ENCODE measurements at regions not wholly inside any gene's neighbourhood (a gene's known extent, or its start where the extent isn't known, plus 50 kb on each side); places are given as distances from the start of the nearest gene placed in this dataset.

- no peak overlapping the region for H3K4me3 Mint-ChIP-seq (ENCODE audit: unreplicated experiment)
- Histone ChIP-seq H3K79me2 (ENCODE audit: insufficient read depth, low read length) (no peaks in the 10 kb centered on the region), H3K4me1 (ENCODE audit: insufficient read depth, low read length) (no peaks in the 10 kb centered on the region), H3K9ac (ENCODE audit: low read length) (no peak overlapping the region), H3K4me2 (ENCODE audit: low read length) (peak overlapping the region; percentile 50), H4K20me1 (ENCODE audit: insufficient read depth, low read length) (no peaks in the 10 kb centered on the region), H3K4me3 (ENCODE audit: insufficient read depth, low read depth, low read length) (no peak overlapping the region), H3K27me3 (ENCODE audit: insufficient read depth, low read length) (no peaks in the 10 kb centered on the region), H3K27ac (ENCODE audit: low read depth, low read length) (no peak overlapping the region), H3K9me3 (ENCODE audit: insufficient read depth, low read depth, low read length) (no peaks in the 10 kb centered on the region), H2AFZ (ENCODE audit: low read depth, low read length) (no peak overlapping the region), H3K36me3 (ENCODE audit: insufficient read depth, low read length) (no peaks in the 10 kb centered on the region)
- no peak for TF ChIP-seq CTCF (IDR thresholded peaks at IDR 0.05; ENCODE audit: insufficient read depth, low read depth, low read length)
- no peak for TF ChIP-seq EZH2 (IDR thresholded peaks at IDR 0.05; ENCODE audit: insufficient read depth, low read length)
- no peak for FAIRE-seq
- H3K9me3 Mint-ChIP-seq (ENCODE audit: unreplicated experiment) = peaks cover 2% of the 10 kb centered on the region
- peak overlapping the region; percentile 41 for H3K27ac Mint-ChIP-seq (ENCODE audit: unreplicated experiment)
- no peak for DNase-seq (ENCODE audit: low read depth)
- peaks cover 7% of the 10 kb centered on the region for H3K4me1 Mint-ChIP-seq (ENCODE audit: low read depth, unreplicated experiment)
- no peaks in the 10 kb centered on the region for H3K36me3 Mint-ChIP-seq (ENCODE audit: low read depth, unreplicated experiment)
- H3K27me3 Mint-ChIP-seq (ENCODE audit: low read depth, unreplicated experiment) = peaks cover 22% of the 10 kb centered on the region
Measured at GRCh38 chr13:29948791-29949190, 98.4 kb upstream of the UBL3 start.

- Mint-ChIP-seq H3K36me3 (ENCODE audit: low read depth, unreplicated experiment) (no peaks in the 10 kb centered on the region), H3K27ac (ENCODE audit: unreplicated experiment) (peak overlapping the region; percentile 41), H3K27me3 (ENCODE audit: low read depth, unreplicated experiment) (peaks cover 22% of the 10 kb centered on the region), H3K4me1 (ENCODE audit: low read depth, unreplicated experiment) (peaks cover 7% of the 10 kb centered on the region), H3K4me3 (ENCODE audit: unreplicated experiment) (no peak overlapping the region), H3K9me3 (ENCODE audit: unreplicated experiment) (peaks cover 2% of the 10 kb centered on the region)
- no peaks in the 10 kb centered on the region for H3K27me3 ChIP-seq (ENCODE audit: insufficient read depth, low read length)
- H3K4me2 ChIP-seq (ENCODE audit: low read length) = peak overlapping the region; percentile 50
- no peaks in the 10 kb centered on the region for H3K36me3 ChIP-seq (ENCODE audit: insufficient read depth, low read length)
- H3K4me1 ChIP-seq (ENCODE audit: insufficient read depth, low read length) = no peaks in the 10 kb centered on the region
- H3K79me2 ChIP-seq (ENCODE audit: insufficient read depth, low read length) = no peaks in the 10 kb centered on the region
- no peak overlapping the region for H2AFZ ChIP-seq (ENCODE audit: low read depth, low read length)
- DNase-seq (ENCODE audit: low read depth) (peak; percentile 26), FAIRE-seq (no peak)
- no peak overlapping the region for H3K9ac ChIP-seq (ENCODE audit: low read length)
- no peaks in the 10 kb centered on the region for H4K20me1 ChIP-seq (ENCODE audit: insufficient read depth, low read length)
- no peaks in the 10 kb centered on the region for H3K9me3 ChIP-seq (ENCODE audit: insufficient read depth, low read depth, low read length)
- H3K27ac ChIP-seq (ENCODE audit: low read depth, low read length) = no peak overlapping the region
- H3K4me3 ChIP-seq (ENCODE audit: insufficient read depth, low read depth, low read length) = no peak overlapping the region
- TF ChIP-seq EZH2 (IDR thresholded peaks at IDR 0.05; ENCODE audit: insufficient read depth, low read length) (no peak), CTCF (IDR thresholded peaks at IDR 0.05; ENCODE audit: insufficient read depth, low read depth, low read length) (no peak)
Measured at GRCh38 chr13:29948244-29948643, 97.8 kb upstream of the UBL3 start.

- no peak for DNase-seq (ENCODE audit: low read depth)
- Histone ChIP-seq H3K4me1 (ENCODE audit: insufficient read depth, low read length) (no peaks in the 10 kb centered on the region), H3K36me3 (ENCODE audit: insufficient read depth, low read length) (no peaks in the 10 kb centered on the region), H3K9ac (ENCODE audit: low read length) (no peak overlapping the region), H3K27me3 (ENCODE audit: insufficient read depth, low read length) (no peaks in the 10 kb centered on the region), H3K27ac (ENCODE audit: low read depth, low read length) (no peak overlapping the region), H3K9me3 (ENCODE audit: insufficient read depth, low read depth, low read length) (no peaks in the 10 kb centered on the region), H4K20me1 (ENCODE audit: insufficient read depth, low read length) (no peaks in the 10 kb centered on the region), H3K4me2 (ENCODE audit: low read length) (peak overlapping the region; percentile 50), H3K79me2 (ENCODE audit: insufficient read depth, low read length) (no peaks in the 10 kb centered on the region), H2AFZ (ENCODE audit: low read depth, low read length) (no peak overlapping the region), H3K4me3 (ENCODE audit: insufficient read depth, low read depth, low read length) (no peak overlapping the region)
- TF ChIP-seq CTCF (IDR thresholded peaks at IDR 0.05; ENCODE audit: insufficient read depth, low read depth, low read length) (no peak), EZH2 (IDR thresholded peaks at IDR 0.05; ENCODE audit: insufficient read depth, low read length) (no peak)
- peaks cover 7% of the 10 kb centered on the region for H3K4me1 Mint-ChIP-seq (ENCODE audit: low read depth, unreplicated experiment)
- FAIRE-seq = no peak
- no peak overlapping the region for H3K4me3 Mint-ChIP-seq (ENCODE audit: unreplicated experiment)
- peaks cover 2% of the 10 kb centered on the region for H3K9me3 Mint-ChIP-seq (ENCODE audit: unreplicated experiment)
- H3K27me3 Mint-ChIP-seq (ENCODE audit: low read depth, unreplicated experiment) = peaks cover 22% of the 10 kb centered on the region
- no peaks in the 10 kb centered on the region for H3K36me3 Mint-ChIP-seq (ENCODE audit: low read depth, unreplicated experiment)
- H3K27ac Mint-ChIP-seq (ENCODE audit: unreplicated experiment) = no peak overlapping the region
Measured at GRCh38 chr13:29947839-29948238, 97.4 kb upstream of the UBL3 start.

Data from astrocyte (in vitro differentiated cells and primary cell).